ENCODE measurements at regions not wholly inside any gene's neighbourhood (a gene's known extent, or its start where the extent isn't known, plus 50 kb on each side); places are given as distances from the start of the nearest gene placed in this dataset.

DNA sequence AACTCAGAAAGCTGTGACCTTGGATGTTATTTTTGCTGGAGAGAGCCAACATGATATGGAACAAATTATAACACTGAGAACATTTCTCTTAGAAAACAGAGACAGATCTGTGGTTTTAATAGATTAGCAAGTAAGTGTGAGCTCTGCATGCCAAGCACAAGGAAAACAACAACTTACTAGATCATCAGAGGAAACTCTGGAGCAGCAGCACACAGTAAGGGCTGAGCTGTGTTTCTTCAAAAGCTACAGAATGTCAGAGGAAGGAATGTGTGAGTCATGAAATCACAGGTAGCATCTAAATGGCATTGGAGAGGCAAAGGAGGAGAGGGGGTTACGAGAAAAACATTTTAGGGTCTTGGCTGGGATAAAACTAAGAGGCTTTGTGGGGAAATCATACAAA lies 283.4 kb upstream of the FZD8 start:
- Histone ChIP-seq H3K36me3 (ENCODE audit: control insufficient read depth in 1 of 2, insufficient read depth in 2 of 2, low read length in 2 of 2) (no peaks in the 10 kb centered on the region), H3K9me2 (ENCODE audit: insufficient read depth) (no peaks in the 10 kb centered on the region), H3K4me1 (ENCODE audit: control insufficient read depth in 1 of 2, insufficient read depth in 2 of 2, low read length in 2 of 2) (no peaks in the 10 kb centered on the region), H3K79me2 (ENCODE audit: insufficient read depth, low read length) (no peaks in the 10 kb centered on the region), H3K27ac (ENCODE audit: low read depth, low read length) (no peak overlapping the region), H3K9ac (ENCODE audit: low read length) (no peak overlapping the region), H3K27me3 (ENCODE audit: insufficient read depth, low read length) (no peaks in the 10 kb centered on the region), H2AFZ (ENCODE audit: low read depth, low read length, poor library complexity, severe bottlenecking) (no peak overlapping the region), H3K9me3 (ENCODE audit: control insufficient read depth in 1 of 2, insufficient read depth in 1 of 2, low read depth in 1 of 2, low read length in 2 of 2) (no peaks in the 10 kb centered on the region; a peak in 1 of 4 replicates), H3K4me3 (replicated peaks in 1 of 2; ENCODE audit: low read depth in 1 of 2, low read length in 2 of 2) (no peak overlapping the region), H3K4me2 (ENCODE audit: low read length) (no peak overlapping the region), H4K20me1 (ENCODE audit: insufficient read depth) (no peaks in the 10 kb centered on the region)
- no TSS peak for BruUV-seq (replicated peaks)
- ChIA-PET RAD21 (ENCODE audit: low non-redundant PET in 1 of 2, low total read pairs in 2 of 2, uncharacterized antibody in 2 of 2, unreplicated experiment in 2 of 2) (no interaction called here), CTCF (no interaction called here), POLR2A (no interaction called here)
- no peak for TF ChIP-seq SRF (IDR thresholded peaks at IDR 0.05; ENCODE audit: low read depth)
- TF ChIP-seq CBX3 (IDR thresholded peaks at IDR 0.05; ENCODE audit: low read depth) = no peak
- ATAC-seq (no peak), DNase-seq (ENCODE audit: low read depth, low spot score) (no peak)
- intact Hi-C loops (cut with micrococcal nuclease) = no loop called here

DNA sequence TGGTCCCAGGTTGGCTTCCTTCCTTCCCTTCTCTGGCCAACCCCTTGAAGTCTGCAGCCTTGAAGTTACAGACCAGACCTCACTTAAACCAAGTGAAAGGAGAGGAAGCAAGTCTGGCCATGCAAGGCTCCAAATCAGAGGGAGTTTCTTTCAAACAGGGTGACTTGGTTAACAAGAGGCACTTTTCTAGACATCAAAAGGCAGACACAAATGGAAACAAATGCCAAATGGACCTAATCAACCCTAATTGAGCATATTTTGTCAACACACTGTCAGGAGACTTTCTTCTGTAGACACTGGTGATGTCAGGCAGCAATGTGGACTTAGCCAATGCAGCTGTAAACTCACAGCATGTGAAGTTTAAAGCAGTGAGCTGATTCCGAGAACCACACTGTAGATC lies 282.7 kb upstream of the FZD8 start:
- Histone ChIP-seq H2AFZ (ENCODE audit: low read depth, low read length, poor library complexity, severe bottlenecking) (no peak overlapping the region), H3K9ac (ENCODE audit: low read length) (no peak overlapping the region), H3K9me2 (ENCODE audit: insufficient read depth) (no peaks in the 10 kb centered on the region), H3K9me3 (ENCODE audit: control insufficient read depth in 1 of 2, insufficient read depth in 1 of 2, low read depth in 1 of 2, low read length in 2 of 2) (no peaks in the 10 kb centered on the region; a peak in 1 of 4 replicates), H4K20me1 (ENCODE audit: insufficient read depth) (no peaks in the 10 kb centered on the region), H3K4me2 (ENCODE audit: low read length) (no peak overlapping the region), H3K4me3 (replicated peaks in 1 of 2; ENCODE audit: low read depth in 1 of 2, low read length in 2 of 2) (no peak overlapping the region), H3K36me3 (ENCODE audit: control insufficient read depth in 1 of 2, insufficient read depth in 2 of 2, low read length in 2 of 2) (no peaks in the 10 kb centered on the region), H3K4me1 (ENCODE audit: control insufficient read depth in 1 of 2, insufficient read depth in 2 of 2, low read length in 2 of 2) (no peaks in the 10 kb centered on the region), H3K79me2 (ENCODE audit: insufficient read depth, low read length) (no peaks in the 10 kb centered on the region), H3K27me3 (ENCODE audit: insufficient read depth, low read length) (no peaks in the 10 kb centered on the region), H3K27ac (ENCODE audit: low read depth, low read length) (no peak overlapping the region)
- RAD21 ChIA-PET (ENCODE audit: low non-redundant PET in 1 of 2, low total read pairs in 2 of 2, uncharacterized antibody in 2 of 2, unreplicated experiment in 2 of 2) = no interaction called here
- DNase-seq (ENCODE audit: low read depth, low spot score) = no peak
- POLR2A ChIA-PET = no interaction called here
- BruUV-seq (replicated peaks) = no TSS peak
- TF ChIP-seq, protein P1, sequence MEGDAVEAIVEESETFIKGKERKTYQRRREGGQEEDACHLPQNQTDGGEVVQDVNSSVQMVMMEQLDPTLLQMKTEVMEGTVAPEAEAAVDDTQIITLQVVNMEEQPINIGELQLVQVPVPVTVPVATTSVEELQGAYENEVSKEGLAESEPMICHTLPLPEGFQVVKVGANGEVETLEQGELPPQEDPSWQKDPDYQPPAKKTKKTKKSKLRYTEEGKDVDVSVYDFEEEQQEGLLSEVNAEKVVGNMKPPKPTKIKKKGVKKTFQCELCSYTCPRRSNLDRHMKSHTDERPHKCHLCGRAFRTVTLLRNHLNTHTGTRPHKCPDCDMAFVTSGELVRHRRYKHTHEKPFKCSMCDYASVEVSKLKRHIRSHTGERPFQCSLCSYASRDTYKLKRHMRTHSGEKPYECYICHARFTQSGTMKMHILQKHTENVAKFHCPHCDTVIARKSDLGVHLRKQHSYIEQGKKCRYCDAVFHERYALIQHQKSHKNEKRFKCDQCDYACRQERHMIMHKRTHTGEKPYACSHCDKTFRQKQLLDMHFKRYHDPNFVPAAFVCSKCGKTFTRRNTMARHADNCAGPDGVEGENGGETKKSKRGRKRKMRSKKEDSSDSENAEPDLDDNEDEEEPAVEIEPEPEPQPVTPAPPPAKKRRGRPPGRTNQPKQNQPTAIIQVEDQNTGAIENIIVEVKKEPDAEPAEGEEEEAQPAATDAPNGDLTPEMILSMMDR (IDR thresholded peaks at IDR 0.05 in 2 of 3, conservative IDR thresholded peaks at IDR 0.05 in 1 of 3; ENCODE audit: borderline replicate concordance in 1 of 3, insufficient read depth in 1 of 3, low read depth in 2 of 3, low read length in 2 of 3) = no peak
- TF ChIP-seq RAD21 (IDR thresholded peaks at IDR 0.05; ENCODE audit: low read depth) (no peak), CEBPB (IDR thresholded peaks at IDR 0.05; ENCODE audit: low read depth) (no peak), YY1 (IDR thresholded peaks at IDR 0.05; ENCODE audit: extremely low read depth, insufficient replicate concordance, low read depth, low read length) (no peak), SP1 (IDR thresholded peaks at IDR 0.05; ENCODE audit: low read depth) (no peak), JUND (IDR thresholded peaks at IDR 0.05) (no peak), CBX3 (IDR thresholded peaks at IDR 0.05; ENCODE audit: low read depth) (no peak), SIN3A (IDR thresholded peaks at IDR 0.05; ENCODE audit: low read depth) (no peak)
- TF ChIP-seq, protein P2, sequence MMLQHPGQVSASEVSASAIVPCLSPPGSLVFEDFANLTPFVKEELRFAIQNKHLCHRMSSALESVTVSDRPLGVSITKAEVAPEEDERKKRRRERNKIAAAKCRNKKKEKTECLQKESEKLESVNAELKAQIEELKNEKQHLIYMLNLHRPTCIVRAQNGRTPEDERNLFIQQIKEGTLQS (IDR thresholded peaks at IDR 0.05) = no peak
- TF ChIP-seq, protein P3, sequence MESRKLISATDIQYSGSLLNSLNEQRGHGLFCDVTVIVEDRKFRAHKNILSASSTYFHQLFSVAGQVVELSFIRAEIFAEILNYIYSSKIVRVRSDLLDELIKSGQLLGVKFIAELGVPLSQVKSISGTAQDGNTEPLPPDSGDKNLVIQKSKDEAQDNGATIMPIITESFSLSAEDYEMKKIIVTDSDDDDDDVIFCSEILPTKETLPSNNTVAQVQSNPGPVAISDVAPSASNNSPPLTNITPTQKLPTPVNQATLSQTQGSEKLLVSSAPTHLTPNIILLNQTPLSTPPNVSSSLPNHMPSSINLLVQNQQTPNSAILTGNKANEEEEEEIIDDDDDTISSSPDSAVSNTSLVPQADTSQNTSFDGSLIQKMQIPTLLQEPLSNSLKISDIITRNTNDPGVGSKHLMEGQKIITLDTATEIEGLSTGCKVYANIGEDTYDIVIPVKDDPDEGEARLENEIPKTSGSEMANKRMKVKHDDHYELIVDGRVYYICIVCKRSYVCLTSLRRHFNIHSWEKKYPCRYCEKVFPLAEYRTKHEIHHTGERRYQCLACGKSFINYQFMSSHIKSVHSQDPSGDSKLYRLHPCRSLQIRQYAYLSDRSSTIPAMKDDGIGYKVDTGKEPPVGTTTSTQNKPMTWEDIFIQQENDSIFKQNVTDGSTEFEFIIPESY (IDR thresholded peaks at IDR 0.05; ENCODE audit: extremely low read depth, insufficient replicate concordance, low read length) = no peak
- TF ChIP-seq, protein P4, sequence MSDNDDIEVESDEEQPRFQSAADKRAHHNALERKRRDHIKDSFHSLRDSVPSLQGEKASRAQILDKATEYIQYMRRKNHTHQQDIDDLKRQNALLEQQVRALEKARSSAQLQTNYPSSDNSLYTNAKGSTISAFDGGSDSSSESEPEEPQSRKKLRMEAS (IDR thresholded peaks at IDR 0.05) = no peak
- CTCF ChIA-PET = no interaction called here
- ATAC-seq = no peak
- intact Hi-C loops (cut with micrococcal nuclease) = no loop called here
